Liver (tissue), 8 donors: ENCODE measurements at regions not wholly inside any gene's neighbourhood (a gene's known extent, or its start where the extent isn't known, plus 50 kb on each side); places are given as distances from the start of the nearest gene placed in this dataset.
A peak's percentile ranks its signal among the peaks of the same experiment; 100 is the strongest.

Experiments used
- DNase-seq: peaks from one replicate; pipeline ENCODE4 v3.0.0-alpha.2; 2017; ENCODE audit warnings: low spot score
- H3K27ac ChIP-seq, 2 donors: one replicate each; pipeline ENCODE4 v1.7.0; 2013; ENCODE audit warnings: inconsistent platforms in 2 of 2, low read length in 2 of 2, control low read depth in 1 of 2, low read depth in 1 of 2, mild to moderate bottlenecking in 1 of 2
- H3K27me3 ChIP-seq, 4 donors: one replicate each; pipeline versions ENCODE4 v1.6.1 to v1.7.0; 2013; ENCODE audit warnings: low read length in 3 of 4, inconsistent platforms in 1 of 4, mild to moderate bottlenecking in 1 of 4, moderate library complexity in 1 of 4; ENCODE audit not compliant: control insufficient read depth in 4 of 4, insufficient read depth in 4 of 4
- H3K36me3 ChIP-seq, 4 donors: one replicate each; pipeline versions ENCODE4 v1.6.1 to v1.7.0; 2013; ENCODE audit warnings: low read length in 3 of 4, mild to moderate bottlenecking in 3 of 4, low read depth in 1 of 4, moderate library complexity in 1 of 4; ENCODE audit not compliant: control insufficient read depth in 4 of 4, insufficient read depth in 3 of 4
- H3K4me1 ChIP-seq, 4 donors: one replicate each; pipeline versions ENCODE4 v1.6.1 to v1.7.0; 2013; ENCODE audit warnings: low read length in 3 of 4, mild to moderate bottlenecking in 3 of 4, moderate library complexity in 1 of 4; ENCODE audit not compliant: control insufficient read depth in 4 of 4, insufficient read depth in 4 of 4
- H3K4me3 ChIP-seq, 3 donors: one replicate each; pipeline versions ENCODE4 v1.6.1 to v1.7.0; 2013; ENCODE audit warnings: low read length in 3 of 3, control low read depth in 1 of 3, low read depth in 1 of 3, mild to moderate bottlenecking in 1 of 3
- H3K9ac ChIP-seq, 2 donors: one replicate each; pipeline ENCODE4 v1.7.0; 2013; ENCODE audit warnings: low read length in 2 of 2, mild to moderate bottlenecking in 2 of 2, moderate library complexity in 2 of 2, control low read depth in 1 of 2, low read depth in 1 of 2
- H3K9me3 ChIP-seq, 4 donors: one replicate each; pipeline versions ENCODE4 v1.6.1 to v1.7.0; 2013; ENCODE audit warnings: low read length in 3 of 4; ENCODE audit not compliant: control insufficient read depth in 4 of 4
- ATF3 ChIP-seq: IDR thresholded peaks from 2 replicates; pipeline ENCODE4 v1.6.1; 2016; ENCODE audit warnings: antibody characterized with exemption
- EGR1 ChIP-seq, 2 donors: IDR thresholded peaks; 2 replicates each; pipeline ENCODE4 v1.6.1; 2016 to 2018; ENCODE audit warnings: antibody characterized with exemption in 2 of 2, low read depth in 2 of 2
- FOXA1 ChIP-seq: IDR thresholded peaks from 2 replicates; pipeline ENCODE4 v1.6.1; 2016; ENCODE audit warnings: antibody characterized with exemption
- FOXA2 ChIP-seq: IDR thresholded peaks from 2 replicates; pipeline ENCODE4 v1.6.1; 2016; ENCODE audit warnings: antibody characterized with exemption
- GABPA ChIP-seq, 2 donors: IDR thresholded peaks in 1 of 2; conservative IDR thresholded peaks in 1 of 2; 2 replicates each; pipeline ENCODE4 v1.6.1; 2016; ENCODE audit warnings: antibody characterized with exemption in 2 of 2, mild to moderate bottlenecking in 1 of 2, moderate library complexity in 1 of 2
- HNF4A ChIP-seq, 2 donors: conservative IDR thresholded peaks; 2 replicates each; pipeline ENCODE4 v1.6.1; 2016; ENCODE audit warnings: antibody characterized with exemption in 2 of 2, mild to moderate bottlenecking in 2 of 2
- JUND ChIP-seq, 2 donors: IDR thresholded peaks; 2 replicates each; pipeline ENCODE4 v1.6.1; 2016; ENCODE audit warnings: antibody characterized with exemption in 2 of 2
- RAD21 ChIP-seq, 2 donors: IDR thresholded peaks; 2 replicates each; pipeline ENCODE4 v1.6.1; 2016; ENCODE audit warnings: antibody characterized with exemption in 2 of 2, mild to moderate bottlenecking in 2 of 2
- RXRA ChIP-seq, 2 donors: IDR thresholded peaks; 2 replicates each; pipeline ENCODE4 v1.6.1; 2017 to 2018; ENCODE audit warnings: antibody characterized with exemption in 2 of 2, mild to moderate bottlenecking in 1 of 2
- SP1 ChIP-seq: IDR thresholded peaks from 2 replicates; pipeline ENCODE4 v1.6.1; 2018; ENCODE audit warnings: antibody characterized with exemption, mild to moderate bottlenecking
- YY1 ChIP-seq: IDR thresholded peaks from 2 replicates; pipeline ENCODE4 v1.6.1; 2016; ENCODE audit warnings: antibody characterized with exemption, mild to moderate bottlenecking
- WGBS: extraction: QIAGEN DNeasy Blood & Tissue Kit; methylation state at CpG from one replicate; pipeline ENCODE4 v1.1.7; 2013; 5-methylcytosine and 5-hydroxymethylcytosine counted together
- TF ChIP-seq, protein P1 (sequence below): IDR thresholded peaks from 2 replicates; pipeline ENCODE4 v1.6.1; 2016; ENCODE audit warnings: antibody characterized with exemption
- TF ChIP-seq, protein P2 (sequence below): IDR thresholded peaks from 2 replicates; pipeline ENCODE4 v1.6.1; 2016; ENCODE audit warnings: antibody characterized with exemption
- TF ChIP-seq, protein P3 (sequence below): fragments of 150-350 bp; IDR thresholded peaks from 2 replicates; pipeline ENCODE4 v1.5.1; 2017; ENCODE audit warnings: improper control_type of control experiment, low read depth, low read length; ENCODE audit not compliant: missing input control
- donor health status: healthy.
- donor health status: healthy.
- donor health status: healthy.
- donor health status: healthy.
- donor health status: healthy.

GRCh38 chr6:163946437-163946836 lies 531.9 kb downstream of the QKI start:
- H3K27me3 ChIP-seq, result no peaks in the 10 kb centered on the region
- H3K27ac ChIP-seq, result no peak overlapping the region
- H3K4me1 ChIP-seq, result peaks cover 0 to 10% (median 3%) of the 10 kb centered on the region in 4 donors
- TF ChIP-seq HNF4A (conservative IDR thresholded peaks at IDR 0.05), result peak in 1 of 2 donors; percentile 60
- TF ChIP-seq RXRA (IDR thresholded peaks at IDR 0.05), result peak in 1 of 2 donors; percentile 28
- no peak for TF ChIP-seq ATF3
- no peaks in the 10 kb centered on the region for H3K36me3 ChIP-seq
- H3K9me3 ChIP-seq, result no peaks in the 10 kb centered on the region
- 58% methylated on average over 7 of the region's 7 CpGs for WGBS
- no peak overlapping the region for H3K4me3 ChIP-seq
- H3K9ac ChIP-seq, result no peak overlapping the region
- no peak for DNase-seq

- no peak for DNase-seq
- TF ChIP-seq RXRA (IDR thresholded peaks at IDR 0.05), result no peak
- TF ChIP-seq FOXA1, result no peak
- TF ChIP-seq, protein P1, sequence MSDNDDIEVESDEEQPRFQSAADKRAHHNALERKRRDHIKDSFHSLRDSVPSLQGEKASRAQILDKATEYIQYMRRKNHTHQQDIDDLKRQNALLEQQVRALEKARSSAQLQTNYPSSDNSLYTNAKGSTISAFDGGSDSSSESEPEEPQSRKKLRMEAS, result no peak
- TF ChIP-seq JUND (IDR thresholded peaks at IDR 0.05), result no peak
- TF ChIP-seq EGR1 (IDR thresholded peaks at IDR 0.05; ENCODE audit: low read depth in 2 of 2), result no peak
- TF ChIP-seq, protein P2, sequence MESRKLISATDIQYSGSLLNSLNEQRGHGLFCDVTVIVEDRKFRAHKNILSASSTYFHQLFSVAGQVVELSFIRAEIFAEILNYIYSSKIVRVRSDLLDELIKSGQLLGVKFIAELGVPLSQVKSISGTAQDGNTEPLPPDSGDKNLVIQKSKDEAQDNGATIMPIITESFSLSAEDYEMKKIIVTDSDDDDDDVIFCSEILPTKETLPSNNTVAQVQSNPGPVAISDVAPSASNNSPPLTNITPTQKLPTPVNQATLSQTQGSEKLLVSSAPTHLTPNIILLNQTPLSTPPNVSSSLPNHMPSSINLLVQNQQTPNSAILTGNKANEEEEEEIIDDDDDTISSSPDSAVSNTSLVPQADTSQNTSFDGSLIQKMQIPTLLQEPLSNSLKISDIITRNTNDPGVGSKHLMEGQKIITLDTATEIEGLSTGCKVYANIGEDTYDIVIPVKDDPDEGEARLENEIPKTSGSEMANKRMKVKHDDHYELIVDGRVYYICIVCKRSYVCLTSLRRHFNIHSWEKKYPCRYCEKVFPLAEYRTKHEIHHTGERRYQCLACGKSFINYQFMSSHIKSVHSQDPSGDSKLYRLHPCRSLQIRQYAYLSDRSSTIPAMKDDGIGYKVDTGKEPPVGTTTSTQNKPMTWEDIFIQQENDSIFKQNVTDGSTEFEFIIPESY, result no peak
- TF ChIP-seq ATF3, result no peak
- TF ChIP-seq RAD21 (IDR thresholded peaks at IDR 0.05), result no peak
- TF ChIP-seq HNF4A (conservative IDR thresholded peaks at IDR 0.05), result no peak
- no peak for TF ChIP-seq SP1
- TF ChIP-seq YY1, result no peak
- no peak for TF ChIP-seq FOXA2
- Histone ChIP-seq H3K27ac (no peak overlapping the region), H3K4me3 (no peak overlapping the region), H3K36me3 (no peaks in the 10 kb centered on the region), H3K27me3 (no peaks in the 10 kb centered on the region), H3K9me3 (no peaks in the 10 kb centered on the region), H3K9ac (no peak overlapping the region), H3K4me1 (peaks cover 0 to 10% (median 3%) of the 10 kb centered on the region in 4 donors)
- WGBS, result 95% methylated on average over 7 of the region's 7 CpGs
Observed at GRCh38 chr6:163945808-163946207, 531.3 kb downstream of the QKI start.

DNA sequence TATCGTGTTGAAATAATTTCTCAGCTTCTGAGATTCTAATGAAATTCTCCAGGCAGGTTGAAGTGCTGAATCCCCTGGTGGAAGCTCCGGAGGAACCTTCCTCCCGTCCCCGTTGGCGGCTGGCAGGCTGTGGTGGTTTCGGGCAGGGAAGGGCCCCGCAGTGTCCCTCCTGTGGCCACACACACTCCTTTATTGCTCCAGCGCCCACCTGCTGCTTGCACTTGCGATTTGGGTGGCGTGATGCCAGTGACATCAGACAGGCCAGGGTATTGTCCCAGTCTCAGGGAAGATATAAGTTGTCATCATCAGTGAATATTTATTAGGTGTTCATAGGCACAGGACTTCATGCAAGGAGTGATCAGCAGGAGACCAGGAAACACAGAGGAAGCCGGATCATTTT lies 530.4 kb downstream of the QKI start:
- DNase-seq, result no peak
- no peak overlapping the region for H3K27ac ChIP-seq
- 86% methylated on average over 11 of the region's 11 CpGs for WGBS
- TF ChIP-seq FOXA2 (no peak), RXRA (IDR thresholded peaks at IDR 0.05) (no peak), YY1 (no peak), GABPA (IDR thresholded peaks at IDR 0.05 in 1 of 2, conservative IDR thresholded peaks at IDR 0.05 in 1 of 2) (no peak), JUND (IDR thresholded peaks at IDR 0.05) (no peak), ATF3 (no peak), SP1 (no peak), RAD21 (IDR thresholded peaks at IDR 0.05) (no peak), EGR1 (IDR thresholded peaks at IDR 0.05; ENCODE audit: low read depth in 2 of 2) (no peak), FOXA1 (no peak), HNF4A (conservative IDR thresholded peaks at IDR 0.05) (no peak)
- TF ChIP-seq, protein P1, result no peak
- TF ChIP-seq, protein P3, sequence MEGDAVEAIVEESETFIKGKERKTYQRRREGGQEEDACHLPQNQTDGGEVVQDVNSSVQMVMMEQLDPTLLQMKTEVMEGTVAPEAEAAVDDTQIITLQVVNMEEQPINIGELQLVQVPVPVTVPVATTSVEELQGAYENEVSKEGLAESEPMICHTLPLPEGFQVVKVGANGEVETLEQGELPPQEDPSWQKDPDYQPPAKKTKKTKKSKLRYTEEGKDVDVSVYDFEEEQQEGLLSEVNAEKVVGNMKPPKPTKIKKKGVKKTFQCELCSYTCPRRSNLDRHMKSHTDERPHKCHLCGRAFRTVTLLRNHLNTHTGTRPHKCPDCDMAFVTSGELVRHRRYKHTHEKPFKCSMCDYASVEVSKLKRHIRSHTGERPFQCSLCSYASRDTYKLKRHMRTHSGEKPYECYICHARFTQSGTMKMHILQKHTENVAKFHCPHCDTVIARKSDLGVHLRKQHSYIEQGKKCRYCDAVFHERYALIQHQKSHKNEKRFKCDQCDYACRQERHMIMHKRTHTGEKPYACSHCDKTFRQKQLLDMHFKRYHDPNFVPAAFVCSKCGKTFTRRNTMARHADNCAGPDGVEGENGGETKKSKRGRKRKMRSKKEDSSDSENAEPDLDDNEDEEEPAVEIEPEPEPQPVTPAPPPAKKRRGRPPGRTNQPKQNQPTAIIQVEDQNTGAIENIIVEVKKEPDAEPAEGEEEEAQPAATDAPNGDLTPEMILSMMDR, result no peak
- TF ChIP-seq, protein P2, result no peak

More for the DNA sequence above, 530.4 kb downstream of the QKI start:
- no peaks in the 10 kb centered on the region for H3K27me3 ChIP-seq
- no peaks in the 10 kb centered on the region for H3K36me3 ChIP-seq
- no peak overlapping the region for H3K9ac ChIP-seq
- no peak overlapping the region for H3K4me3 ChIP-seq
- H3K9me3 ChIP-seq, result no peaks in the 10 kb centered on the region
- H3K4me1 ChIP-seq, result peaks cover 0 to 10% (median 3%) of the 10 kb centered on the region in 4 donors
